Neutrophil (primary cell): ENCODE measurements at regions not wholly inside any gene's neighbourhood (a gene's known extent, or its start where the extent isn't known, plus 50 kb on each side); places are given as distances from the start of the nearest gene placed in this dataset.

ENCODE experiments used
- H3K27ac ChIP-seq: fragments of 200-600 bp; sonication (generic); 2 replicates; pipeline ENCODE4 v1.5.1; 2016; ENCODE audit warnings: mild to moderate bottlenecking, moderate library complexity
- H3K27me3 ChIP-seq: fragments of 200-600 bp; sonication (generic); 2 replicates; pipeline ENCODE4 v1.6.0; 2016; ENCODE audit warnings: mild to moderate bottlenecking
- H3K36me3 ChIP-seq: fragments of 200-600 bp; sonication (generic); 2 replicates; pipeline ENCODE4 v1.5.1; 2017
- H3K4me1 ChIP-seq, 2 experiments: fragments of 200-600 bp in 1 of 2; sonication (generic) in 1 of 2; 1 replicate in 1 of 2; 2 replicates in 1 of 2; pipeline versions ENCODE4 v1.5.1 to v1.6.1; 2013 to 2016; ENCODE audit warnings: low read depth in 1 of 2, low read length in 1 of 2, mild to moderate bottlenecking in 1 of 2, moderate library complexity in 1 of 2; ENCODE audit not compliant: control insufficient read depth in 1 of 2, insufficient read depth in 1 of 2
- H3K4me3 ChIP-seq, 2 experiments: fragments of 200-600 bp in 1 of 2; sonication (generic) in 1 of 2; 1 replicate in 1 of 2; 2 replicates in 1 of 2; pipeline ENCODE4 v1.5.1; 2013 to 2016; ENCODE audit warnings: low read depth in 1 of 2, low read length in 1 of 2, mild to moderate bottlenecking in 1 of 2, moderate library complexity in 1 of 2
- H3K9me3 ChIP-seq: fragments of 200-600 bp; sonication (generic); 2 replicates; pipeline ENCODE4 v1.5.1; 2016
- CTCF ChIP-seq: fragments of 200-600 bp; sonication (generic); IDR thresholded peaks from 2 replicates; pipeline ENCODE4 v1.5.1; 2016; ENCODE audit warnings: antibody characterized with exemption

GRCh38 chr3:157618075-157618760 is 115.0 kb upstream of the VEPH1 start:
- no peaks in the 10 kb centered on the region for H3K4me1 ChIP-seq
- no peak overlapping the region for H3K27ac ChIP-seq
- peaks cover 18% of the 10 kb centered on the region for H3K27me3 ChIP-seq
- no peaks in the 10 kb centered on the region for H3K9me3 ChIP-seq
- H3K4me3 ChIP-seq: no peak overlapping the region
- no peak for TF ChIP-seq CTCF
- H3K36me3 ChIP-seq: no peaks in the 10 kb centered on the region

GRCh38 chr3:157614896-157615295 is 111.7 kb upstream of the VEPH1 start:
- H3K36me3 ChIP-seq: no peaks in the 10 kb centered on the region
- no peaks in the 10 kb centered on the region for H3K9me3 ChIP-seq
- no peak overlapping the region for H3K27ac ChIP-seq
- H3K27me3 ChIP-seq: peaks cover 17% of the 10 kb centered on the region
- no peak overlapping the region for H3K4me3 ChIP-seq
- no peaks in the 10 kb centered on the region for H3K4me1 ChIP-seq
- TF ChIP-seq CTCF: no peak

GRCh38 chr3:157611536-157612076 is 108.4 kb upstream of the VEPH1 start:
- H3K4me1 ChIP-seq: no peaks in the 10 kb centered on the region
- no peaks in the 10 kb centered on the region for H3K36me3 ChIP-seq
- H3K9me3 ChIP-seq: no peaks in the 10 kb centered on the region
- H3K4me3 ChIP-seq: no peak overlapping the region
- TF ChIP-seq CTCF: no peak
- H3K27ac ChIP-seq: no peak overlapping the region
- peaks cover 24% of the 10 kb centered on the region for H3K27me3 ChIP-seq

GRCh38 chr3:157610876-157611535 is 107.8 kb upstream of the VEPH1 start:
- Histone ChIP-seq H3K36me3 (no peaks in the 10 kb centered on the region), H3K27me3 (peaks cover 30% of the 10 kb centered on the region), H3K4me1 (no peaks in the 10 kb centered on the region), H3K4me3 (no peak overlapping the region), H3K27ac (no peak overlapping the region), H3K9me3 (no peaks in the 10 kb centered on the region)
- TF ChIP-seq CTCF: no peak

- no peak overlapping the region for H3K4me3 ChIP-seq
- TF ChIP-seq CTCF: no peak
- H3K27me3 ChIP-seq: peaks cover 37% of the 10 kb centered on the region
Measured at GRCh38 chr3:157607826-157608405, 104.7 kb upstream of the VEPH1 start.

More at GRCh38 chr3:157607826-157608405, 104.7 kb upstream of the VEPH1 start:
- H3K4me1 ChIP-seq: no peaks in the 10 kb centered on the region
- H3K36me3 ChIP-seq: no peaks in the 10 kb centered on the region
- no peak overlapping the region for H3K27ac ChIP-seq
- H3K9me3 ChIP-seq: no peaks in the 10 kb centered on the region
